Omental fat pad (tissue), 3 donors: ENCODE measurements at regions not wholly inside any gene's neighbourhood (a gene's known extent, or its start where the extent isn't known, plus 50 kb on each side); places are given as distances from the start of the nearest gene placed in this dataset.

Source experiments
- ATAC-seq: fragments of 150-250 bp; one replicate; pipeline ENCODE4 v1.9.1; 2016; ENCODE audit warnings: mild to moderate bottlenecking, moderate library complexity; ENCODE audit not compliant: low FRiP score
- DNase-seq: peaks from one replicate; pipeline ENCODE4 v3.0.0-alpha.2; 2019; ENCODE audit warnings: low spot score
- CTCF ChIP-seq, 3 donors: fragments of 450-650 bp; IDR thresholded peaks; one replicate each; pipeline ENCODE4 v1.5.1; 2016 to 2017; ENCODE audit warnings: antibody characterized with exemption in 3 of 3, mild to moderate bottlenecking in 3 of 3, moderate library complexity in 2 of 3

DNA sequence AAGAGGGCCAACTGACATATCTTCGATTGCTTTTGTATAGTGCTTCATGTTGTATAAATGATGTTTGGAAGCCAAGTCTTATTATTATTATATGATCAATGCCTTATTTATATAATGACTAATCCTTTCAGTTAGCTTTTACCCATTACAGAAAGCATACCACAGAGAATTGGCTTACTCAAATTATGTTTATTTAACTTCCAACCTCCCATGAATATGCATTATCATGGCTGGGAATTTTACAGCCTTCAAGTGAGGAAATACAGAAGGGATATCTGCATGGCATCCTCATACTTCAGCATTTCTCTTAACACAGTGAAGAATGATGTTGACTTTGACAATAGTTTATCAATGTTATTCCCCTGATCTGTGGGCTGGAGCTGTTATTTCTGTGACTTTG lies 225.9 kb upstream of the GAP43 start:
- ATAC-seq (no peak), DNase-seq (no peak)
- TF ChIP-seq CTCF (IDR thresholded peaks at IDR 0.05), result no peak

DNA sequence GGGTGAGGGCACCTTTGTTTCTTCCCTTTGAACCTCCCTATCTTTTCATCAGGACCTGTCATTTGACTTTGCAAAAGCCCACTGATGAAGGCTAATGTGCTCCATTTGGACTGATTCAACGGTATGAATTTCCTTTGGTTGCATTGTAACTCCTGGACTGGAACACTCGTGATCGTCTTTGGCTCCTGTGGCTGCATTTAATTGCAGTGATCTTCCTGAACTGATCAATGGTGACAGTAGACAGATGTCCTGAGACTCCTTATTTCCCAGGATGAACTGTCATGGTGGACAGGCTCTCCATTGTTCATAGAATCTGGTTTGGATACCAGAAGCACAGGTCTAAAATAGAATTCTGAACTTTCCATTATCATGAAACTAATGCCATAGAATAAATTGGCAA lies 224.8 kb upstream of the GAP43 start:
- ATAC-seq (no peak), DNase-seq (no peak)
- TF ChIP-seq CTCF (IDR thresholded peaks at IDR 0.05), result no peak

GRCh38 chr3:115399750-115400149 lies 223.6 kb upstream of the GAP43 start:
- ATAC-seq, result no peak
- TF ChIP-seq CTCF (IDR thresholded peaks at IDR 0.05), result no peak
- DNase-seq, result no peak

DNA sequence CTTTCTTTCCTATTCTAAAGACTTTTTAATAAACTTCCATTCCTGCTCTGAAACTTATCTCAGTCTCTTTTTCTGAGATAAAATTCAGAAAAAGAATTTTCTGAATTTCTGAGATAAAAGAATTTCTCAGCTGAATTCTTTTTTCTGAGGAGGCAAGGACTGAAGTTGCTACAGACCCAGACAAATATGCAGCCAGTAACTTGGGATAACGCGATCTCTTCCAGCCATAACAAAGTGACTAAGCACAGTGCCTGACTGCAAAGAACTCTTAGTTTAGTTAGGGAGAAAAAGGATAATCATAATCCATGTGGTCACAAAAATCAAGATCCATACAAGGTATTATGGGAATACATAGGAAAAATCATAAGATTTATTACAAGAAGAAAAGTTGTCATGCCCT lies 222.0 kb upstream of the GAP43 start:
- ATAC-seq, result peak; percentile 63

DNA sequence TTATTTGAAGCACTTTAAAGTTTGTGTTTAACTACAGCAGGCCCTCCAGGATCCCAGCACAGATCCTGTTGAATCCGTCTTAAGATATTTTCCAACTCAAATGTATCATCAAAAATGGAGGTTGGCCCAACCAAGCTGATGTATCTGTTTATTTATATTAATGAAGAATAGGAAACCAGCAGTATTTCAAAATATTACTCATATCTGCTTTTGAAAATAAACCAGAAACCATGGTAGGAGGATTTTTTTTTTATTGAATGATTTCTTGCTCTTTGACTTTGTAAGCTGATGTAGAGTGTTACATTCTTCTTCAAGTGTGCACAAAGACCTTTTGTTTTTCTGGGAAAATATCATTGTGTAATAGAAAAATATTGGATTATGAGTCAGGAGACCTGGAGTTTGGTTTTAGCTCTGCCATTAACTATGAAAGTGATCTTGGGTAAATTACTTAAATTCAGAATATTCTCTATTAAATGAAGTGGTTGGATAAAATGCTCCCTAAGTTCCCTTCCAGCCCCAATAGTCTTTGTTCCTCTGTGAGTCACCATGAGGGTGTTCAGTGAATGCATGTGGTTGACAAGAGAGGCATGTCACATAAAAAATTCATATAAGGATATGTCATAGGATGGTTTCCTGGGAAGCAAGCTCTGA lies 221.3 kb upstream of the GAP43 start:
- DNase-seq (no peak), ATAC-seq (no peak)
- TF ChIP-seq CTCF (IDR thresholded peaks at IDR 0.05), result no peak

More for the DNA sequence above, 222.0 kb upstream of the GAP43 start:
- DNase-seq, result no peak
- TF ChIP-seq CTCF (IDR thresholded peaks at IDR 0.05), result no peak

DNA sequence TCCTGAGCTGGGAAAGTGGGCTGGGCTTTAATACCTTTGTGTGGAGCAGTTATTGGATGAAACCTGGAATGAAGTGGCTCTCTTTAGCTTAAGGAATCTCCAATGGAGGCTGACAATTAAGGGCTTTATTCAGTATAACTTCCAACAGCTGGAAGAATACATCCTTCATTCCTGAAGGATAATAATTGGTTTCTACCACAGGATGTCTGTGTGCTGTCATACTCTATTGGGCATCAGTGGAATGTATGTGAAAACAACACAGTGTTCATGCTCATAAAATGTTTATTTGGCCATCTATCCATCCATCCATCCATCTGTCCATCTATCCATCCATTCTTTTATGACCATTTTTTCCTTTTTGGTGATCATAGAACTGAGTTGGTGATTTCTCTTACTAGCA lies 220.7 kb upstream of the GAP43 start:
- ATAC-seq, result no peak
- no peak for TF ChIP-seq CTCF (IDR thresholded peaks at IDR 0.05)
- no peak for DNase-seq

DNA sequence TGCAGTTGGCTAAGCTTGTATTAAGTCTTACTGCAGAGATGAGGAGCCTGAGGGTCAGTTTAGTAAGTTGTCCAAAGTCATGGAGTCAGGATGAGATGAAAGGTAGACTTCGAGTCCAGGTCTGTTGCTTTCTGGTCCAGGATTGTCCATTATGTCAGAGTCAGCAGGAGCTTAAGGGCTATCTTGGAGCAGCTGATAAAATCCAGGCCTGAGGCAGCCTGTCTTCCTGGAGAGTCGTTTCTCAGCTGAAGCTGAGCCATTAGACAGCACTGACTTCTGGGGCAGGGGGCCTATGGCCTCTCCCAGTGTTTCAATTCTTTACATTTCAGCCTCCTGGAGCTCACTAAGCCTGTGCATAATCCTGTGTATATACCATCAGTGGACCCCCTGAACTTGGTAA lies 219.5 kb upstream of the GAP43 start:
- ATAC-seq (no peak), DNase-seq (no peak)
- TF ChIP-seq CTCF (IDR thresholded peaks at IDR 0.05), result no peak
